HL-60 (cell line): ENCODE measurements at regions not wholly inside any gene's neighbourhood (a gene's known extent, or its start where the extent isn't known, plus 50 kb on each side); places are given as distances from the start of the nearest gene placed in this dataset.

ENCODE experiments used
- DNase-seq, 2 experiments: peaks; one replicate each; pipeline ENCODE4 v3.0.0-alpha.2; 2010 to 2020; ENCODE audit warnings: low read depth in 1 of 2, low spot score in 1 of 2
- H3K27ac ChIP-seq: fragments of 250-450 bp; sonication (Bioruptor Pico); replicated peaks from 2 replicates; pipeline ENCODE4 v1.5.1; 2020; ENCODE audit warnings: mild to moderate bottlenecking, moderate library complexity
- H3K27me3 ChIP-seq: fragments of 250-450 bp; sonication (Bioruptor Pico); 2 replicates; pipeline ENCODE4 v1.5.1; 2021; ENCODE audit warnings: mild to moderate bottlenecking, moderate library complexity; ENCODE audit not compliant: insufficient read depth, poor library complexity, severe bottlenecking
- H3K4me3 ChIP-seq: replicated peaks from 2 replicates; pipeline ENCODE4 v1.5.1; 2011; ENCODE audit warnings: mild to moderate bottlenecking, control low read depth, low read length; ENCODE audit not compliant: insufficient read depth
- CTCF ChIP-seq: IDR thresholded peaks from one replicate; pipeline ENCODE4 v1.5.1; 2011; ENCODE audit warnings: low read length, control low read depth, inconsistent platforms; ENCODE audit not compliant: insufficient read depth
- GABPA ChIP-seq: IDR thresholded peaks from 2 replicates; pipeline ENCODE4 v1.6.1; 2012; ENCODE audit warnings: low read depth
- POLR2AphosphoS5 ChIP-seq: IDR thresholded peaks from 2 replicates; pipeline ENCODE4 v1.6.1; 2012; ENCODE audit warnings: low read depth
- REST ChIP-seq: IDR thresholded peaks from 2 replicates; pipeline ENCODE4 v1.6.1; 2012; ENCODE audit warnings: low read depth; ENCODE audit not compliant: insufficient replicate concordance
- SPI1 ChIP-seq: IDR thresholded peaks from 2 replicates; pipeline ENCODE4 v1.6.1; 2012; ENCODE audit warnings: low read depth, mild to moderate bottlenecking, borderline replicate concordance

- no peak for DNase-seq
- Histone ChIP-seq H3K27me3 (no peaks in the 10 kb centered on the region), H3K27ac (no peak overlapping the region), H3K4me3 (no peak overlapping the region)
- TF ChIP-seq SPI1, result no peak
- TF ChIP-seq CTCF, result no peak
- TF ChIP-seq REST, result no peak
- TF ChIP-seq POLR2AphosphoS5, result no peak
- no peak for TF ChIP-seq GABPA
Observed at GRCh38 chr1:58255192-58255591, 291.3 kb downstream of the OMA1 start.

GRCh38 chr1:58251430-58252073, 295.0 kb downstream of the OMA1 start:
- Histone ChIP-seq H3K27me3 (peaks cover 16% of the 10 kb centered on the region), H3K4me3 (no peak overlapping the region), H3K27ac (no peak overlapping the region)
- peak; percentile 35 to 73 for DNase-seq
- TF ChIP-seq GABPA (no peak), CTCF (no peak), SPI1 (peak; percentile 88), POLR2AphosphoS5 (peak; percentile 34; the same call in 1 of the 2 replicates), REST (peak; percentile 53)

GRCh38 chr1:58250587-58250948, 296.0 kb downstream of the OMA1 start:
- no peak overlapping the region for H3K27ac ChIP-seq
- H3K4me3 ChIP-seq, result no peak overlapping the region
- peaks cover 19% of the 10 kb centered on the region for H3K27me3 ChIP-seq
- no peak for TF ChIP-seq CTCF
- no peak for TF ChIP-seq SPI1
- DNase-seq, result no peak

- no peak overlapping the region for H3K4me3 ChIP-seq
- no peak for DNase-seq
- H3K27me3 ChIP-seq, result peaks cover 20% of the 10 kb centered on the region
- TF ChIP-seq CTCF (no peak), GABPA (no peak), POLR2AphosphoS5 (no peak), REST (no peak), SPI1 (no peak)
- H3K27ac ChIP-seq, result no peak overlapping the region
Observed at GRCh38 chr1:58249737-58250586, 296.6 kb downstream of the OMA1 start.
